HepG2 (cell line): ENCODE measurements at regions not wholly inside any gene's neighbourhood (a gene's known extent, or its start where the extent isn't known, plus 50 kb on each side); places are given as distances from the start of the nearest gene placed in this dataset.

Experiments used
- ATAC-seq: fragments of 200-7000 bp; cut with Tn5 transposase; 3 replicates; pipeline ENCODE4 v1.9.1; 2020; ENCODE audit warnings: mild to moderate bottlenecking, moderate library complexity
- BruUV-seq: library from RNA; stranded (reverse); fragments of 400-500 nt; replicated peaks from 2 replicates; lab custom pipeline; 2021; lab: Mats Ljungman, UMichigan
- CTCF ChIA-PET: fragments of 300-600 bp; formaldehyde crosslinking; extraction: SDS; loops from one replicate; lab custom pipeline; 2021; ENCODE audit warnings: low total read pairs, inconsistent platforms, low intra/inter-chr PET ratio; lab: Yijun Ruan, JAX
- POLR2A ChIA-PET: fragments of 350-600 bp; sonication (Branson Sonifier 250); formaldehyde crosslinking; loops from one replicate; lab custom pipeline; 2020; ENCODE audit warnings: antibody characterized with exemption, inconsistent platforms; lab: Yijun Ruan, JAX
- DNase-seq: peaks from one replicate; pipeline ENCODE4 v3.0.0-alpha.2; 2015; ENCODE audit warnings: low spot score
- FAIRE-seq: peaks from 3 replicates; lab custom pipeline; 2011; peaks lifted over from hg19 to GRCh38; lab: Jason Lieb, UNC
- H2AFZ ChIP-seq: one replicate; pipeline ENCODE4 v1.6.1; 2011; ENCODE audit warnings: low read length, inconsistent platforms
- H3K27ac ChIP-seq: fragments of 300-600 bp; 3 replicates; pipeline ENCODE4 v1.8.0; 2011; ENCODE audit warnings: mixed run types, mild to moderate bottlenecking, mixed read lengths, low read length, inconsistent platforms; ENCODE audit not compliant: insufficient read depth; ENCODE audit errors: extremely low read length
- H3K27me3 ChIP-seq, 2 experiments: fragments of 200-600 bp in 1 of 2; 2 replicates in 1 of 2; 3 replicates in 1 of 2; pipeline versions ENCODE4 v1.6.0 to v1.8.0; 2011; ENCODE audit warnings: low read length in 2 of 2, mild to moderate bottlenecking in 2 of 2, moderate library complexity in 2 of 2, inconsistent platforms in 1 of 2; ENCODE audit not compliant: insufficient read depth in 2 of 2, control insufficient read depth in 1 of 2
- H3K36me3 ChIP-seq, 2 experiments: fragments of 200-600 bp in 1 of 2; replicated peaks in 1 of 2; 2 replicates in 1 of 2; 3 replicates in 1 of 2; pipeline versions ENCODE4 v1.5.1 to v1.8.0; 2011; ENCODE audit warnings: low read length in 2 of 2, inconsistent platforms in 1 of 2; ENCODE audit not compliant: insufficient read depth in 2 of 2, control insufficient read depth in 1 of 2
- H3K4me1 ChIP-seq: 2 replicates; pipeline ENCODE4 v1.5.1; 2012; ENCODE audit warnings: low read length, inconsistent platforms; ENCODE audit not compliant: insufficient read depth
- H3K4me2 ChIP-seq: 2 replicates; pipeline ENCODE4 v1.6.0; 2011; ENCODE audit warnings: low read depth, low read length, inconsistent platforms
- H3K4me3 ChIP-seq, 3 experiments: fragments of 200-600 bp in 1 of 3; sonication (generic), shearing (Covaris generic) in 1 of 3; replicated peaks in 1 of 3; 2 replicates each; pipeline ENCODE4 v1.5.1; 2011 to 2016; ENCODE audit warnings: low read length in 3 of 3, inconsistent platforms in 2 of 3, low read depth in 2 of 3, mild to moderate bottlenecking in 2 of 3, control low read depth in 1 of 3, mixed read lengths in 1 of 3; ENCODE audit not compliant: insufficient read depth in 1 of 3
- H3K79me2 ChIP-seq: one replicate; pipeline ENCODE4 v1.6.1; 2011; ENCODE audit warnings: low read length, inconsistent platforms; ENCODE audit not compliant: insufficient read depth
- H3K9ac ChIP-seq: 2 replicates; pipeline ENCODE4 v1.6.0; 2011; ENCODE audit warnings: mild to moderate bottlenecking, low read depth, low read length, inconsistent platforms; ENCODE audit not compliant: insufficient read depth
- H3K9me3 ChIP-seq: 2 replicates; pipeline ENCODE4 v1.5.1; 2012; ENCODE audit warnings: mild to moderate bottlenecking, low read length
- H4K20me1 ChIP-seq: 2 replicates; pipeline ENCODE4 v1.6.0; 2011; ENCODE audit warnings: inconsistent platforms, mild to moderate bottlenecking, low read length, moderate library complexity; ENCODE audit not compliant: insufficient read depth
- CTCF ChIP-seq: sonication (generic); formaldehyde crosslinking; IDR thresholded peaks from 2 replicates; pipeline ENCODE4 v1.5.0; 2020; ENCODE audit warnings: mild to moderate bottlenecking, missing genetic modification reagents, moderate library complexity
- JUND ChIP-seq: sonication (generic); formaldehyde crosslinking; IDR thresholded peaks from 2 replicates; pipeline ENCODE4 v1.8.0; 2022; ENCODE audit warnings: mild to moderate bottlenecking, missing genetic modification reagents
- MXI1 ChIP-seq: IDR thresholded peaks from 3 replicates; pipeline ENCODE4 v1.6.1; 2012; ENCODE audit warnings: low read depth, low read length, inconsistent platforms, borderline replicate concordance
- NR0B2 ChIP-seq: sonication (generic); formaldehyde crosslinking; IDR thresholded peaks from 2 replicates; pipeline ENCODE4 v1.4.0; 2020; ENCODE audit warnings: mild to moderate bottlenecking, missing genetic modification reagents
- PAXIP1 ChIP-seq: sonication (generic); formaldehyde crosslinking; conservative IDR thresholded peaks from 2 replicates; pipeline ENCODE4 v1.4.0; 2020; ENCODE audit warnings: mild to moderate bottlenecking, missing genetic modification reagents, moderate library complexity
- RAD21 ChIP-seq: fragments of 450-650 bp; formaldehyde crosslinking; IDR thresholded peaks from 2 replicates; pipeline ENCODE4 v1.5.0; 2020; ENCODE audit warnings: mild to moderate bottlenecking
- SMC3 ChIP-seq: IDR thresholded peaks from 2 replicates; pipeline ENCODE4 v1.6.1; 2011; ENCODE audit warnings: low read length, improper control_type of control experiment
- STAG1 ChIP-seq: sonication (generic); formaldehyde crosslinking; IDR thresholded peaks from 2 replicates; pipeline ENCODE4 v1.4.0; 2020; ENCODE audit warnings: missing genetic modification reagents
- TFDP1 ChIP-seq: IDR thresholded peaks from 2 replicates; pipeline ENCODE4 v1.6.1; 2016; ENCODE audit warnings: missing compliant biosample characterization, missing genetic modification reagents, borderline replicate concordance
- ZBTB33 ChIP-seq: sonication (generic); formaldehyde crosslinking; IDR thresholded peaks from 2 replicates; pipeline ENCODE4 v1.4.0; 2020; ENCODE audit warnings: missing genetic modification reagents
- ZNF441 ChIP-seq: sonication (generic); formaldehyde crosslinking; IDR thresholded peaks from 2 replicates; pipeline ENCODE4 v1.7.0; 2021; ENCODE audit warnings: missing genetic modification reagents, borderline replicate concordance
- ZNF446 ChIP-seq: sonication (generic); formaldehyde crosslinking; IDR thresholded peaks from 2 replicates; pipeline ENCODE4 v1.5.0; 2020; ENCODE audit warnings: mild to moderate bottlenecking, missing genetic modification reagents
- ZNF768 ChIP-seq: sonication (generic); formaldehyde crosslinking; IDR thresholded peaks from 2 replicates; pipeline ENCODE4 v1.4.0; 2020; ENCODE audit warnings: missing genetic modification reagents
- WGBS: methylation state at CpG from one replicate; pipeline ENCODE4 v1.1.6; 2017; ENCODE audit warnings: low lambda C conversion rate; 5-methylcytosine and 5-hydroxymethylcytosine counted together
- in situ Hi-C: cut with HindIII; loops from 2 replicates; pipeline ENCODE4 v1.10.0; 2017; ENCODE audit warnings: low pct_unique_long_range_greater_than_20kb; ENCODE audit not compliant: extremely low pct_ligation_motif_present
- intact Hi-C: fragments of 100-400 bp; cut with micrococcal nuclease; formaldehyde crosslinking; loops from one replicate; pipeline ENCODE4 v1.10.0; 2022; ENCODE audit not compliant: unreplicated experiment

- TF ChIP-seq TFDP1 (no peak), ZNF441 (CRISPR knock-in tag) (no peak), ZBTB33 (CRISPR knock-in tag) (no peak)
Measured at GRCh38 chr11:31959716-31960115, 131.2 kb upstream of the RCN1 start (continued).

- peak overlapping the region; percentile 55 for H2AFZ ChIP-seq
- no peak for TF ChIP-seq JUND (CRISPR knock-in tag)
- TF ChIP-seq ZNF768, result peak; percentile 43
- no peak for TF ChIP-seq MXI1
- TF ChIP-seq CTCF (CRISPR knock-in tag), result peak; percentile 76
- peak; percentile 38; the same call in 1 of the 2 replicates for TF ChIP-seq SMC3
- peak; percentile 62 for TF ChIP-seq RAD21 (CRISPR knock-in tag)
- peak; percentile 74 for TF ChIP-seq STAG1 (CRISPR knock-in tag)
- TF ChIP-seq ZNF446 (CRISPR knock-in tag), result no peak
- TF ChIP-seq NR0B2 (CRISPR knock-in tag), result no peak
- no peak for TF ChIP-seq PAXIP1
Measured at GRCh38 chr11:31958076-31958735, 132.7 kb upstream of the RCN1 start.

More at GRCh38 chr11:31958076-31958735, 132.7 kb upstream of the RCN1 start:
- Histone ChIP-seq H3K4me2 (peak overlapping the region; percentile 30; the same call in 1 of the 2 replicates), H3K79me2 (no peaks in the 10 kb centered on the region), H3K36me3 (no peaks in the 10 kb centered on the region), H3K4me3 (no peak overlapping the region), H3K27ac (no peak overlapping the region), H3K4me1 (no peaks in the 10 kb centered on the region), H3K9me3 (no peaks in the 10 kb centered on the region), H3K9ac (no peak overlapping the region), H3K27me3 (peaks cover 0 to 13% of the 10 kb centered on the region in 2 experiments; a peak in 1 of 5 replicates), H4K20me1 (no peaks in the 10 kb centered on the region)
- FAIRE-seq, result no peak
- in situ Hi-C loops, result loop anchor here (10.0 to 25.0 kb wide), 3 partner anchors 323 to 721 kb away; no protein-coding TSS in a partner anchor
- intact Hi-C loops, result loop anchor here (1.0 to 5.0 kb wide), 6 partner anchors 317 to 996 kb away; no protein-coding TSS in a partner anchor
- peak; percentile 15 for DNase-seq
- POLR2A ChIA-PET, result no interaction called here
- 5% methylated on average over 11 of the region's 15 CpGs for WGBS
- ATAC-seq, result peak; percentile 95
- BruUV-seq, result no TSS peak
- CTCF ChIA-PET, result interaction anchor here (1.1 to 1.3 kb wide), 2 partner anchors 561 to 721 kb away, joined by 3 to 7 read pairs; no protein-coding TSS in a partner anchor
